ENCODE measurements at regions not wholly inside any gene's neighbourhood (a gene's known extent, or its start where the extent isn't known, plus 50 kb on each side); places are given as distances from the start of the nearest gene placed in this dataset.

- TF ChIP-seq, protein P1, sequence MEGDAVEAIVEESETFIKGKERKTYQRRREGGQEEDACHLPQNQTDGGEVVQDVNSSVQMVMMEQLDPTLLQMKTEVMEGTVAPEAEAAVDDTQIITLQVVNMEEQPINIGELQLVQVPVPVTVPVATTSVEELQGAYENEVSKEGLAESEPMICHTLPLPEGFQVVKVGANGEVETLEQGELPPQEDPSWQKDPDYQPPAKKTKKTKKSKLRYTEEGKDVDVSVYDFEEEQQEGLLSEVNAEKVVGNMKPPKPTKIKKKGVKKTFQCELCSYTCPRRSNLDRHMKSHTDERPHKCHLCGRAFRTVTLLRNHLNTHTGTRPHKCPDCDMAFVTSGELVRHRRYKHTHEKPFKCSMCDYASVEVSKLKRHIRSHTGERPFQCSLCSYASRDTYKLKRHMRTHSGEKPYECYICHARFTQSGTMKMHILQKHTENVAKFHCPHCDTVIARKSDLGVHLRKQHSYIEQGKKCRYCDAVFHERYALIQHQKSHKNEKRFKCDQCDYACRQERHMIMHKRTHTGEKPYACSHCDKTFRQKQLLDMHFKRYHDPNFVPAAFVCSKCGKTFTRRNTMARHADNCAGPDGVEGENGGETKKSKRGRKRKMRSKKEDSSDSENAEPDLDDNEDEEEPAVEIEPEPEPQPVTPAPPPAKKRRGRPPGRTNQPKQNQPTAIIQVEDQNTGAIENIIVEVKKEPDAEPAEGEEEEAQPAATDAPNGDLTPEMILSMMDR (IDR thresholded peaks at IDR 0.05 in 8 of 11, conservative IDR thresholded peaks at IDR 0.05 in 3 of 11): no peak
- TF ChIP-seq POLR2A (IDR thresholded peaks at IDR 0.05): no peak
Measured at GRCh38 chr4:3873408-3874027, 107.3 kb downstream of the ADRA2C start.

Data from spleen (tissue), 7 donors.